Fibroblast of villous mesenchyme (primary cell): ENCODE measurements at regions not wholly inside any gene's neighbourhood (a gene's known extent, or its start where the extent isn't known, plus 50 kb on each side); places are given as distances from the start of the nearest gene placed in this dataset.

Experiments used
- DNase-seq: peaks from one replicate; pipeline ENCODE4 v3.0.0-alpha.2; 2010; ENCODE audit warnings: low read depth
- H3K4me3 ChIP-seq: 2 replicates; pipeline ENCODE4 v1.5.1; 2011; ENCODE audit warnings: low read depth, mild to moderate bottlenecking, low read length
- TF ChIP-seq, protein P1 (sequence below): IDR thresholded peaks from 2 replicates; pipeline ENCODE4 v1.5.1; 2012; ENCODE audit warnings: low read depth, mild to moderate bottlenecking, low read length; ENCODE audit not compliant: insufficient read depth

- H3K4me3 ChIP-seq = no peak overlapping the region
- peak; percentile 57 for DNase-seq
- TF ChIP-seq, protein P1, sequence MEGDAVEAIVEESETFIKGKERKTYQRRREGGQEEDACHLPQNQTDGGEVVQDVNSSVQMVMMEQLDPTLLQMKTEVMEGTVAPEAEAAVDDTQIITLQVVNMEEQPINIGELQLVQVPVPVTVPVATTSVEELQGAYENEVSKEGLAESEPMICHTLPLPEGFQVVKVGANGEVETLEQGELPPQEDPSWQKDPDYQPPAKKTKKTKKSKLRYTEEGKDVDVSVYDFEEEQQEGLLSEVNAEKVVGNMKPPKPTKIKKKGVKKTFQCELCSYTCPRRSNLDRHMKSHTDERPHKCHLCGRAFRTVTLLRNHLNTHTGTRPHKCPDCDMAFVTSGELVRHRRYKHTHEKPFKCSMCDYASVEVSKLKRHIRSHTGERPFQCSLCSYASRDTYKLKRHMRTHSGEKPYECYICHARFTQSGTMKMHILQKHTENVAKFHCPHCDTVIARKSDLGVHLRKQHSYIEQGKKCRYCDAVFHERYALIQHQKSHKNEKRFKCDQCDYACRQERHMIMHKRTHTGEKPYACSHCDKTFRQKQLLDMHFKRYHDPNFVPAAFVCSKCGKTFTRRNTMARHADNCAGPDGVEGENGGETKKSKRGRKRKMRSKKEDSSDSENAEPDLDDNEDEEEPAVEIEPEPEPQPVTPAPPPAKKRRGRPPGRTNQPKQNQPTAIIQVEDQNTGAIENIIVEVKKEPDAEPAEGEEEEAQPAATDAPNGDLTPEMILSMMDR = peak; percentile 60
These were observed 80.8 kb upstream of the KLF14 start for GRCh38 chr7:130814778-130815335.

DNA sequence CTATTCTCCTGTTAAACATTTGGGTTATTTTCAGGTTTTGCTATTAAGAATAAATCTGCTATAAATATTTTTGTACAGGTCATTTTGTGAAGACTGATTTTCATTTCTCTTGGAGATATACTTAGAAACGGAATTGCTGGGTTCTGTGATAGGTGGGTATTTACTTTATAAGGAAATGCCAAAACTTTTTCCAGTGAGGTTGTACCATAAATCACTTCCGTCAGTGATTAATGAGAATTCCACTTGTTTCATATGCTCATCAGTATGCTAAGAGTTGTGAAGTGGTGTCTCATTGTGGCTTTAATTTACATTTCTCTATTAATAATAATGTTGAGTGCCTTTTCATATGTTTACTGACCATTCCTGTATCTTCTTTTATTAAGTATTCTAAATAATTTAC lies 84.0 kb upstream of the KLF14 start:
- TF ChIP-seq, protein P1 = no peak
- no peak for DNase-seq
- H3K4me3 ChIP-seq = no peak overlapping the region

DNA sequence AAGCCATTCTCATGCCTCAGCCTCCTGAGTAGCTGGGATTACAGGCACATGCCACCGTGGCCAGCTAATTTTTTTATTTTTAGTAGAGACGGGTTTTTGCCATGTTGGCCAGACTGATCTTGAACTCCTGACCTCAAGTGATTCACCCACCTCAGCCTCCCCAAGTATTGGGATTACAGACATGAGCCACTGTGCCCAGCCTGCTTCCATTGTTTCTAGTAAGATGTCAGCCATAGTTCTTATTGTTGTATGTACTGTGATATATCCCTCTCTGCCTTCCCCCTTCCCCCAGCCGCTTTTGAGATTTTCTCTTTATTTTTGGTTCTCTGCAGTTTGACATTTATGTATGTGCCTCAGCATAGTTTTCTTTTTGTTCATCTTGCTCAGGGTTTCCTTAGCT lies 87.9 kb upstream of the KLF14 start:
- TF ChIP-seq, protein P1 = no peak
- no peak overlapping the region for H3K4me3 ChIP-seq
- DNase-seq = no peak

- TF ChIP-seq, protein P1 = no peak
- DNase-seq = peak; percentile 36
- H3K4me3 ChIP-seq = no peak overlapping the region
These were observed 88.6 kb upstream of the KLF14 start for GRCh38 chr7:130822642-130823041.

DNA sequence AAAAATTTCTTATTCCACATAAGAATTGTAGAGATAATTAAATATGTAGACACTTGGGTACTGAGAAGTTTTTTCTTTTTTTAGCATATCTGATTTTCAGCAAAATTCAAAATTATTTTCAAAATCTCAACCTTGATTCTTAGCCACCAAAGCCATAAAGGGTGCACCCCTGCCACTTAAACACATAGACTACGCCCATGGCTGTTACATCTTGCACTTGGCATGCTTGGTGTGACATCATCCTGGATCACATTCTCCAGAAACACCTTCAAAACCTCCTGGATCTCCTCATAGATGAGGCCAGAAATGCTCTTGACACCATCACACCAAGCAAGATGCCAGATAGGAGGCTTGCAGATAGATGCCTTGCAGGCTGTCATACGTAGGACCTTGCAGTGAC lies 89.1 kb upstream of the KLF14 start:
- TF ChIP-seq, protein P1 = no peak
- no peak for DNase-seq
- no peak overlapping the region for H3K4me3 ChIP-seq

DNA sequence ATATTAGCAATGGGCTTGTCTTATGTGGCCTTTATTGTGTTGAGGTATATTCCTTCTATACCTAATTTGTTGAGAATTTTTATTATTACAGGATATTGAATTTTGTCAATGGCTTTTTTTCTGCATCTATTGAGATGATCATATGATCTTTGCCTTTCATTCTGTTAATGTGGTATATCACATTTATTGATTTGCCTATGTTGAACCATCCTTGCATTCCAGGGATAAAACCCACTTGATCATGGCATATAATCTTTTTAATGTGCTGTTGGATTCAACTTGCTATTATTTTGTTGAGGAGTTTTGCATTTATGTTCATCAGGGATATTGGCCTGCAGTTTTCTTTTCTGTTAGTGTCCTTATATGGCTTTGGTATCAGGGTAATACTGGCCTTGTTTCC lies 91.8 kb upstream of the KLF14 start:
- TF ChIP-seq, protein P1 = no peak
- no peak overlapping the region for H3K4me3 ChIP-seq
- DNase-seq = no peak

DNA sequence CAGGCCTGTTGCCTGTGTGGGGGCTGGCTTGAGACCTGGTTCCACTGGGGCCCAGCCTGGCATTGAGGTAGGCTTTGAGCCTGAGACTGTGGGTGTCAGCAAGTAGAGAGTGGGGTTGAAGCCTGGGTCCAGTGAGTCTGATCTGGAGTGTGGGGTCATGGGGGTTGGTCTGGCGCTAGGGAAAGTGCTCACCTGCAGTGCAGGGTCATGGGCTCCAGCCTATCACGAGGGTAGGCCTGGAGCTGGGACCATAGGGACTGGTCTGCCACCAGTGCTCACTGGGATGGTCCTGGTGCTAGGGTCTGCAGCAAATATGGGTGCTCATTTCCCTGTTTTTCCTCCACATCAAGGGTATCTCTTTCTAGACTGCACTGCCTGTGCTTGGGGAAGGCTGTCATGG lies 95.4 kb upstream of the KLF14 start:
- H3K4me3 ChIP-seq = no peak overlapping the region
- DNase-seq = no peak
- TF ChIP-seq, protein P1 = no peak
